Forelimb muscle (tissue), 1 donor: ENCODE measurements at regions not wholly inside any gene's neighbourhood (a gene's known extent, or its start where the extent isn't known, plus 50 kb on each side); places are given as distances from the start of the nearest gene placed in this dataset.
"Not testable (repeated sequence)": the region's sequence is repeated elsewhere in the genome, so short reads cannot be mapped to it uniquely, and the experiment has no call there.

ENCODE experiments used
- DNase-seq: peaks from one replicate; pipeline ENCODE4 v3.0.0-alpha.2; 2013; ENCODE audit warnings: low read depth

- no peak for DNase-seq
These were observed 151.0 kb upstream of the RSPO3 start for GRCh38 chr6:126967296-126968005.

GRCh38 chr6:126976253-126976797, 142.1 kb upstream of the RSPO3 start:
- DNase-seq: no peak

- DNase-seq: no peak
These were observed 134.7 kb upstream of the RSPO3 start for GRCh38 chr6:126983779-126984178.

GRCh38 chr6:126988125-126988524, 130.3 kb upstream of the RSPO3 start:
- not testable (repeated sequence) for DNase-seq

- no peak for DNase-seq
These were observed 117.8 kb upstream of the RSPO3 start for GRCh38 chr6:127000631-127001030.

- DNase-seq: no peak
These were observed 104.6 kb upstream of the RSPO3 start for GRCh38 chr6:127013865-127014264.

GRCh38 chr6:127015858-127016257, 102.6 kb upstream of the RSPO3 start:
- no peak for DNase-seq

GRCh38 chr6:127019828-127020227, 98.6 kb upstream of the RSPO3 start:
- no peak for DNase-seq

GRCh38 chr6:127022302-127022701, 96.2 kb upstream of the RSPO3 start:
- no peak for DNase-seq

GRCh38 chr6:127023001-127023778, 95.3 kb upstream of the RSPO3 start:
- DNase-seq: no peak

GRCh38 chr6:127026247-127026646, 92.2 kb upstream of the RSPO3 start:
- no peak for DNase-seq

- no peak for DNase-seq
These were observed 88.4 kb upstream of the RSPO3 start for GRCh38 chr6:127030111-127030510.

- no peak for DNase-seq
These were observed 87.6 kb upstream of the RSPO3 start for GRCh38 chr6:127030836-127031235.

GRCh38 chr6:127031511-127031910, 87.0 kb upstream of the RSPO3 start:
- DNase-seq: no peak

- DNase-seq: no peak
These were observed 85.5 kb upstream of the RSPO3 start for GRCh38 chr6:127032971-127033370.

GRCh38 chr6:127051571-127052260, 66.8 kb upstream of the RSPO3 start:
- no peak for DNase-seq

- DNase-seq: no peak
These were observed 65.2 kb upstream of the RSPO3 start for GRCh38 chr6:127053032-127053874.

- no peak for DNase-seq
These were observed 64.6 kb upstream of the RSPO3 start for GRCh38 chr6:127053875-127054235.

GRCh38 chr6:127058027-127058426, 60.4 kb upstream of the RSPO3 start:
- no peak for DNase-seq

GRCh38 chr6:127058936-127059335, 59.5 kb upstream of the RSPO3 start:
- DNase-seq: no peak
